Fibroblast of skin of left quadriceps (primary cell): ENCODE measurements at regions not wholly inside any gene's neighbourhood (a gene's known extent, or its start where the extent isn't known, plus 50 kb on each side); places are given as distances from the start of the nearest gene placed in this dataset.

ENCODE experiments used
- DNase-seq, 2 experiments: peaks; one replicate each; pipeline ENCODE4 v3.0.0-alpha.2; 2013; ENCODE audit warnings: low read depth in 2 of 2

- no peak for DNase-seq
Measured at GRCh38 chr2:217444932-217445331, 557.9 kb downstream of the TNS1 start.

DNA sequence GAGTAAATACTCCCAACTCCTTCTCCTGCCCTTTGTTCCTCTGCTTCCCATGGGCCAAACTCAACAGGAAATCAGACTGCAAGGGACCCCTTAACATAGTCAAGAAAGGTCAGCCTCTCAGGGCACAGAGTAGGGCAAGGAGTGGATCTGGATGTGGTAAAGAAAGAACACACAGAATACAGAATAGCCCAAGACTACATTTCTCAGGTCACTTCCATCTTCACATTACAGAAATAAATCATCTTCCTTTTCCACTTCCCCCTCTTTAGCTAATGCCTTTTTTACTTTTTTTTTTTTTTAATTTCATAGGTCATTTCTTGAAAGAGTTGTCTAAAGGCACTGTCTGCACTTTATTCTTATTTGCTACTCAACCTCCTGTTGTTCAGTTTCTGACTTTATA is 558.3 kb downstream of the TNS1 start:
- no peak for DNase-seq

GRCh38 chr2:217443601-217444000 is 559.2 kb downstream of the TNS1 start:
- no peak for DNase-seq

DNA sequence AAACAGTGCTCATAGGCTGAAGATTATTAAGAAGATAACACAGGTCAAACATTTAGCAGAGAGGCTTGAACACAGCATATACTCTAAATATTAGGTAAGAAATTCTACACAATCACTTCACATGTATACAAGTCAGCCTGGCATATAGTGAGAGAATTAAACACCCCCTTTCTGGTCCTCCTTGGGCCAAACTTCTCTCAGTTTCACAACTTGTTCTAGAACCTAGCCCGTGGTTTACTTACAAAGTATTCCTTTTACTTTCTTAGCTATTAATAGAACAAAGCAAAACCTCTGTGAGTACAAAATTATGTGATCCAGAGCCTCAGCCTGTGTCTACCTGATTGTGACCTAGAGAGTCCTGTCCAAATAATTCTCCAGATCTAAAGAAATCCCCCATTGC is 562.8 kb downstream of the TNS1 start:
- DNase-seq: no peak

DNA sequence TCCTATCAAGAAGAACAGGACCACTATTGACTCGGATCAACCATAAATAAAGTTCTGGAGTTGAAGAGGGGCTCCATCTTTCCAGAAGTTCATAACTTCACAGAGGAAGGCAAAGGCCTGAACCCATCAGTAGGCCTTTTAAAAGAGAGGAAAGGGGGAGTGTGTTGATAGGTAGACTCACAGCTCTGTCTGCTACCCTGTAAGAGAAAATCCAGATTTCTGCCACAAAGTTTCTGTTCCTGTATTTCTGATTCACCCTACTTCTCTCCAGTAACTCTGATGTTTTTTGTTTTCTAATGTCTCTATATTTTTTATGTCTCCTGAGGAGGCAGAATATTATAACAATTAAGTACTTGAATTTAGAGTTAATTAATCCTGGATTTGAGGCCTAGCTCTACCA is 564.0 kb downstream of the TNS1 start:
- DNase-seq: no peak

DNA sequence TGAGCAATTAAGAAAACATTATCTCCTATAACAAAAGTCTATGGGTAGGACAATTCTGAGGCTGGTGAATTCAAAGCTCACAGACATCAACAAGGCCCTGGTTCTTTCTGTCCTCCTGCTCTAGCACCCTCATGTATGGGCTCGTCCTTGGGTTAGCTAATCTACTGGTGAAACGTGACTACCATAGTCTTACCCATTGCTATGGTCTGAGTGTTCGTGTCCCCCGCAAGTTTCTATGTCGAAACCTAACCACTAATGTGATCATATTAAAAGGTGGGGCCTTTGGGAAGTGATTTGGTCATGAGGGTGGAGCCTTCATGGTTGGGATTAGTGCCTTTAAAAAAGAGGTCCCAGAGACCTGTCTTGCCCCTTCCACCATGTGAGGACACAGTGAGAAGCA is 564.7 kb downstream of the TNS1 start:
- DNase-seq: no peak

- no peak for DNase-seq
Measured at GRCh38 chr2:217437290-217437870, 565.4 kb downstream of the TNS1 start.

GRCh38 chr2:217436386-217436785 is 566.4 kb downstream of the TNS1 start:
- no peak for DNase-seq

- peak; percentile 93 to 95 for DNase-seq
Measured at GRCh38 chr2:217434180-217434975, 568.4 kb downstream of the TNS1 start.

- DNase-seq: no peak
Measured at GRCh38 chr2:217433522-217433921, 569.3 kb downstream of the TNS1 start.

GRCh38 chr2:217431577-217432269 is 571.1 kb downstream of the TNS1 start:
- no peak for DNase-seq

GRCh38 chr2:217430916-217431576 is 571.2 kb upstream of the TNP1 start:
- no peak for DNase-seq

GRCh38 chr2:217429981-217430500 is 570.2 kb upstream of the TNP1 start:
- no peak for DNase-seq

DNA sequence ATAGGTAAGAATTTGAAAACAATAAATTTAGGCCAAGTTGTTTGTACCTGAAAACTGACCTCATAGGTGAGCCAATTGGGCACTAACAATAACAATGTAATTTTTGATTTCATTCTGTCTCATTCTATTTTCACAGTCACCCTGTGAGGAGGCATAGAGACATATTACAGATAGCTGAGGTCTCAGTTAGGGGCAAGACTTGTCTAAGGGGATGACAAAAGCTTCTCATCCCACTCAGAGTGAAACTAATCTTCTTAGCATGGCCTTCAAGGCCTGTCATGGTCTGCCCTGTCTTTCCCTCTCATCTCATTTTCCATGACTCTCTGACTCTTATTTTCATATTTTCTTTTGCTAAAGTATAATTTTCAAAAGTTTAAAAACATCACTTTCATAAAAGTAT is 562.0 kb upstream of the TNP1 start:
- DNase-seq: no peak

- DNase-seq: no peak
Measured at GRCh38 chr2:217420854-217421253, 561.0 kb upstream of the TNP1 start.

GRCh38 chr2:217419055-217419671 is 559.3 kb upstream of the TNP1 start:
- DNase-seq: no peak

DNA sequence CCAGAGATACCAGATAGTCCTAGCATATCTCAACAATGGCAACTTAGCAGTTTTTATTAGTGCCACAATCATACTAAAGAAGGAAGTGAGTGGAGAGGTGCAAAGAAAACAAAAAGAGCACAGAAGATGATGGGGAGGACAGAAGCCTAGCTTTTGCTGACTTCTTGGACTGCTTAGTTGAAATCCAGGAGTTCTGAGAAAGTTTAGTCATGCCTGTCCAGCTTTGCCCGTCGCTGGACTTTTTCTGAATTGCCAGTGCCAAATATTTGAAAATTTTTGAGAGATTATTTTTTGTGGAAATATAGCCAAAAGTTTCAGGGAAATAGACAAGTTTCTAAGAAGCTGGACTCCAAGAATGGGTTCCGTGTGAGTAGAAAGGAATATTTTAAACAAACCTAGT is 558.7 kb upstream of the TNP1 start:
- DNase-seq: no peak

- DNase-seq: no peak
Measured at GRCh38 chr2:217418090-217418489, 558.2 kb upstream of the TNP1 start.

DNA sequence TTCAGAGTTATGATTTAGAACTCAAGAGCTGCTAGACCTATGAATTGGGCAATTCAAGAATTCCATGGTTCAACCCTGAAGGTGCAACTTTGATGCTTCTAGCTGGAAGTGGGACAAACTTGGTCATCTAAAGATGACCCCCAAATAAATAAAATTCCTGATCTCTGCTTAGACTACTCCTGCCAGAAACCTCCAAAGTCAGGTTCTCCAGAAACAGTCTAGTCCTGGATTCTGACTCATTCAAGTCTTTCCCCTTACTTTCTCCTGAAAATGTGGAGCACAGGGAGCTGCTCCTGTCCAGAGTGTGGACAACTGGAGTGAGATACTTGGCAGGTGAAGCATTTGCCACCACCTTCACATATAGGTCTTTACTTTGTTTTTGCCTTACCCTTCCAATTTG is 557.7 kb upstream of the TNP1 start:
- no peak for DNase-seq

DNA sequence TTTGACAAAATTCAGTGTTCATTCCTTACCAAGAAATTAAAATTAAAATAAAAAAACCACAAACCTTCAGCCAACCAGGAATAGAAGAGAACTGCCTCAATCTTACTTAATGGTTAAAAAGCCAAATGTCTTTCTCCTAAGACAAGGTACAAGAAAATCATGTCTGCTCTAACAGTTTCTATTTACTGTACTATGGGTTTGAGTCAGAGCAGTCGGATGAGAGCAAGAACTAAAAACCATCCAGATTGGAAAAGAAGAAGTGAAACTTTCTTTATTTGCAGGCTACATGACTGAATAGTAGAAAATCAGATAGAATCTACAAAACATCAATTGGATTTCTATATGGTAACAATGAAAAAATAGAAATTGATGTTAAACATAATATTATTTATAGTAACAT is 555.5 kb upstream of the TNP1 start:
- no peak for DNase-seq

DNA sequence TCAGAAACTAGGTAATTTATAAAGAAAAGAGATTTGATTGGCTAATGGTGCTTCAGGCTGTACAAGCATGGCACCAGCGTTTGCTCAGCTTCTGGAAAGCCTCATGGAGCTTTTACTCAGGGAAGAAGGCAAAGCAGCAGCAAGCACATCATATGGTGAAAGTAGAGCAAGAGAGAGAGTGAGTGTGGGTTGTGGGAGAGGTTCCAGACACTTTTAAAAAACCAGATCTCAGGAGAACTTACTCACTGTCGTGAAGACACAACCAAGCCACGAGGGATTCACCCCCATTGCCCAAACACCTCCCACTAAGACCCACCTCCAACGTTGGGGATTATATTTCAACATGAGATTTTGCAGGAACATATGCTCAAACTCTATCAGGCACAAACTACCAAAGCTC is 554.6 kb upstream of the TNP1 start:
- no peak for DNase-seq

DNA sequence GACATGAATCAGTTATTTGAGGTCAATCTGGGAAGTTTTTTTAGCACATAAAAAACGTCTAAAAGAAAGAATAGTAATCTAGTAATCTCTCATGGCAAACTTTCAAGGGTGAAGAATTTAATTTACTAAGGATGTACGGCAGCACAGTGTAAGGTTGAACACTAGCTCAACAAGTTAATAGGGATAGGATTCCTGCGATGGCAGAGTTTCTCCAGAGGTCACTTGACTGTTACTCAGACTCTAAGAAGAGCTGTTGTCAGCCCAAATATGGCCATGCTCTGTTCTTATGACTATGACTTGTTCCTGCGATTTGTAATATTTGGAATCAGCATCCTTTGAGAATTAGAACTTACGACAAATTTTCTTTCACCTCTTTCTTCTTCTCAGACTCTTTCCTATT is 553.3 kb upstream of the TNP1 start:
- DNase-seq: no peak
